ENCODE measurements at regions not wholly inside any gene's neighbourhood (a gene's known extent, or its start where the extent isn't known, plus 50 kb on each side); places are given as distances from the start of the nearest gene placed in this dataset.

DNA sequence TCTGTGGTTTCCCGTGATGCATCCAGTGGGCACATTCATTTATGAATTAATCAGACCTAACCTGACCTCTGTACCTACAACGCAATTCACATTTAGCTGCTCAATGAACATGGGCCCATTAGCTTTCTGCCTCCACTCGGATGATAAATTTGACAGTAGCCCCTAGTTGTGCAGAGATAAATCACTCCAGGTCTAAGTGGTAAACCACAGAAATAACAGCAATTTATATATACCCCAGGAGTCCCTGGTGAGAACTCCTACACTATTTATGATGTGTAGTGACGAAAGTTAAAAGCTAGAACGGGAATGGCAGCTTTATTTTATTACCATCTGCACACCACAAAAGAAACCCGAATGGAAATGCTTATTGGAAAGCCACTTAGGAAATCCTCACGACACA lies 371.5 kb downstream of the HAPSTR1 start:
- H3K79me2 ChIP-seq (ENCODE audit: control insufficient read depth, insufficient read depth, low read length) = no peaks in the 10 kb centered on the region
- H3K27ac ChIP-seq (ENCODE audit: extremely low read depth, low read depth, low read length) = no peak overlapping the region
- FAIRE-seq = no peak
- H3K9me1 ChIP-seq (ENCODE audit: control insufficient read depth, insufficient read depth, low read length) = no peaks in the 10 kb centered on the region
- intact Hi-C loops (cut with micrococcal nuclease) (no loop called here), in situ Hi-C loops (cut with MboI) (no loop called here)
- ChIA-PET CTCF (ENCODE audit: low intra/inter-chr PET ratio) (no interaction called here), POLR2A (no interaction called here)
- H4K20me1 ChIP-seq (replicated peaks; ENCODE audit: control insufficient read depth, insufficient read depth, low read length) = no peaks in the 10 kb centered on the region
- no peak overlapping the region for H3K9ac ChIP-seq (ENCODE audit: insufficient read depth in 1 of 2, low read depth in 2 of 2, low read length in 2 of 2)
- no peak for ATAC-seq
- no peak overlapping the region for H3K4me3 ChIP-seq
- TF ChIP-seq, protein P1, sequence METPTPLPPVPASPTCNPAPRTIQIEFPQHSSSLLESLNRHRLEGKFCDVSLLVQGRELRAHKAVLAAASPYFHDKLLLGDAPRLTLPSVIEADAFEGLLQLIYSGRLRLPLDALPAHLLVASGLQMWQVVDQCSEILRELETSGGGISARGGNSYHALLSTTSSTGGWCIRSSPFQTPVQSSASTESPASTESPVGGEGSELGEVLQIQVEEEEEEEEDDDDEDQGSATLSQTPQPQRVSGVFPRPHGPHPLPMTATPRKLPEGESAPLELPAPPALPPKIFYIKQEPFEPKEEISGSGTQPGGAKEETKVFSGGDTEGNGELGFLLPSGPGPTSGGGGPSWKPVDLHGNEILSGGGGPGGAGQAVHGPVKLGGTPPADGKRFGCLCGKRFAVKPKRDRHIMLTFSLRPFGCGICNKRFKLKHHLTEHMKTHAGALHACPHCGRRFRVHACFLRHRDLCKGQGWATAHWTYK (CRISPR knock-in tag; IDR thresholded peaks at IDR 0.05) = no peak
- TF ChIP-seq POLR3A (IDR thresholded peaks at IDR 0.05; ENCODE audit: borderline replicate concordance, extremely low read depth, insufficient read depth, insufficient read length) = no peak
- TF ChIP-seq STAT5A (IDR thresholded peaks at IDR 0.05; ENCODE audit: borderline replicate concordance, low read length) = no peak
- TF ChIP-seq, protein P2, sequence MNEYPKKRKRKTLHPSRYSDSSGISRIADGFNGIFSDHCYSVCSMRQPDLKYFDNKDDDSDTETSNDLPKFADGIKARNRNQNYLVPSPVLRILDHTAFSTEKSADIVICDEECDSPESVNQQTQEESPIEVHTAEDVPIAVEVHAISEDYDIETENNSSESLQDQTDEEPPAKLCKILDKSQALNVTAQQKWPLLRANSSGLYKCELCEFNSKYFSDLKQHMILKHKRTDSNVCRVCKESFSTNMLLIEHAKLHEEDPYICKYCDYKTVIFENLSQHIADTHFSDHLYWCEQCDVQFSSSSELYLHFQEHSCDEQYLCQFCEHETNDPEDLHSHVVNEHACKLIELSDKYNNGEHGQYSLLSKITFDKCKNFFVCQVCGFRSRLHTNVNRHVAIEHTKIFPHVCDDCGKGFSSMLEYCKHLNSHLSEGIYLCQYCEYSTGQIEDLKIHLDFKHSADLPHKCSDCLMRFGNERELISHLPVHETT (CRISPR knock-in tag; conservative IDR thresholded peaks at IDR 0.05 in 1 of 2, IDR thresholded peaks at IDR 0.05 in 1 of 2) = no peak
- no peak for TF ChIP-seq POLR2B (IDR thresholded peaks at IDR 0.05; ENCODE audit: low read depth, partially characterized antibody)
- no peak for TF ChIP-seq CREBBP (IDR thresholded peaks at IDR 0.05; ENCODE audit: low read depth, low read length)
- TF ChIP-seq ZNF253 (CRISPR knock-in tag; conservative IDR thresholded peaks at IDR 0.05) = no peak
- TF ChIP-seq, protein P3, sequence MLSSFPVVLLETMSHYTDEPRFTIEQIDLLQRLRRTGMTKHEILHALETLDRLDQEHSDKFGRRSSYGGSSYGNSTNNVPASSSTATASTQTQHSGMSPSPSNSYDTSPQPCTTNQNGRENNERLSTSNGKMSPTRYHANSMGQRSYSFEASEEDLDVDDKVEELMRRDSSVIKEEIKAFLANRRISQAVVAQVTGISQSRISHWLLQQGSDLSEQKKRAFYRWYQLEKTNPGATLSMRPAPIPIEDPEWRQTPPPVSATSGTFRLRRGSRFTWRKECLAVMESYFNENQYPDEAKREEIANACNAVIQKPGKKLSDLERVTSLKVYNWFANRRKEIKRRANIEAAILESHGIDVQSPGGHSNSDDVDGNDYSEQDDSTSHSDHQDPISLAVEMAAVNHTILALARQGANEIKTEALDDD (IDR thresholded peaks at IDR 0.05) = no peak
- no peak for TF ChIP-seq MAFF (IDR thresholded peaks at IDR 0.05; ENCODE audit: low read length)
- no peak for TF ChIP-seq FOXP1 (CRISPR knock-in tag; IDR thresholded peaks at IDR 0.05)
- no peaks in the 10 kb centered on the region for H3K36me3 ChIP-seq (ENCODE audit: control insufficient read depth, insufficient read depth, low read length)
- DNase-seq (ENCODE audit: extremely low read depth in 1 of 4, low spot score in 3 of 4) = no peak
- H3K4me1 ChIP-seq (replicated peaks in 1 of 2; ENCODE audit: control insufficient read depth in 2 of 2, insufficient read depth in 2 of 2, low read length in 2 of 2) = no peaks in the 10 kb centered on the region
- H2AFZ ChIP-seq (ENCODE audit: low read depth, low read length) = no peak overlapping the region
- no TSS peak for BruUV-seq (replicated peaks)
- no peaks in the 10 kb centered on the region for H3K27me3 ChIP-seq (ENCODE audit: control insufficient read depth in 2 of 2, insufficient read depth in 2 of 2, low read length in 2 of 2)
- no peak overlapping the region for H3K4me2 ChIP-seq (ENCODE audit: insufficient read depth, low read length)
- under 1% methylated on average over 7 of the region's 7 CpGs for WGBS (ENCODE audit: insufficient coverage, low coverage, missing lambda C conversion rate)
- H3K9me3 ChIP-seq (replicated peaks; ENCODE audit: control insufficient read depth, insufficient read depth, low read depth, low read length) = no peaks in the 10 kb centered on the region
